Cerebellar cortex (tissue), 1 donor: ENCODE measurements at regions not wholly inside any gene's neighbourhood (a gene's known extent, or its start where the extent isn't known, plus 50 kb on each side); places are given as distances from the start of the nearest gene placed in this dataset.
"Not testable (repeated sequence)": the region's sequence is repeated elsewhere in the genome, so short reads cannot be mapped to it uniquely, and the experiment has no call there.

Experiments used
- DNase-seq: peaks from one replicate; pipeline ENCODE4 v3.0.0-alpha.2; 2015; ENCODE audit warnings: low spot score

DNA sequence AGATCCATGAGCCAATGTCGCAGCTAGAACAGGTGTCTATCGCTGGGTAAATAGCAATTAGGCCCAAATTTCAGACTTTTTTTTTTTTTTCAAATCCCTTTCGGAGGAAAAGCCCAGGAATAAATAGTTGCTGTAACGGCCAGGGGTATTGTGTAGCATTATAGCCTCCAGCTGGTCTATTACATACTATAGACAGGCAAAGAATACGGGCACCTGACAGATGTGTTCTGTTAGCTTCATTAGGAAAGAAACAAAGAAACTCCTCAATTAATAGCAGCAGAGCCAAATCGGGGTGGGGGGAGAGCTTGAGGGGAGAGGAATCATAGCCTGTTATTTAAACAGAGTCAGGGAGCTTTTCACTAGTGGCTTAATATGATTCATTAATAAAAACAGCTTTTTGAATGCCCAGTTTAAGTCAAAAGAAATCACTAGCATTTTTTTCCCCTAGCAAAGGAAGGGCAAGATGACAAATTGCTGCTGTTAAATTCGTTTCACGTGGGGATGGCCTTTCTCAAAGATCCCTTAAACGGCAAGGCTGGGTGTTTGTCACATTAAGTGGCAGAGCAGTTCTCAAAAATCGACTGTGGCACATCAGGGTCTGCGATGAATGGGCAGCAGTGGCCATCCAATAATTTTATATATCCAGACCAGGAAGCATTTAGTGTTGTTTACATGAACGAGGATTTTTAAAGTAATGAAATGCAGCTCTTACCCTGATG, 139.4 kb downstream of the ID4 start:
- no peak for DNase-seq

- no peak for DNase-seq
Observed at GRCh38 chr6:19979059-19979458, 141.9 kb downstream of the ID4 start.

GRCh38 chr6:19979986-19980385, 142.8 kb downstream of the ID4 start:
- no peak for DNase-seq

GRCh38 chr6:19983374-19983773, 146.2 kb downstream of the ID4 start:
- no peak for DNase-seq

DNA sequence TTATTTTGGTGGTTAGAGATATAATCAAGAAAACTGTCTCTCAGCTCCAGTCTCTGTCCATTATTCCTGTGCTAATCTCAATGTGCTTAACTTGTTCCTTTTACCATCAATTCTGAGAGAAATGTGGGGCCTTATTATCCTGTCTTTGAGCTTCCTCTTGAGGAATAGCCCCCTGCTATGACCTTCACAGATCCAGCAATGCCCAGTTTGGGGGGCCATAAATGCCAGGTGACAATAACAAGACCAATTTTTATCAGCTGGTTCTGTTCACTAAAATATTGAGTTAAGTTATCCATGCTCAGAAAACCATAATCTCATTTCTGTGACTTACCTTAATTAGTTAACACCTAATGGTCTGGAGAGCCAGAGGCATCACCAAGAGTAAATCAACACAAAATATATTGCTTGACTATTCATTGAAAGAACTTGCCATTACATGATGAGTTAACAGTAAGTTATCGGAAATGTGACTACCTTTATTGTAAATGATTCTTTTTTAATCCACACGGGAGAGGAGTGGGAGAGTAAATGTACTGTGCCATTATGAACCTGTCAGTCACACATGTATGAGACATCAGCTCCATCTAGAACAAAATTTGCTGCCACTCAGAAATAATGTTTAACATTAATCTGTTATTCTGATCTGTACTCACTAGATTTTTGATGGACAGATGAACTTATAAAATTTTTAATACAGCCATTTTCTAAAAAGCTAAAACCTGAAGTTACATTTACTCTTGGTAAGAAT, 149.7 kb downstream of the ID4 start:
- no peak for DNase-seq

GRCh38 chr6:19988555-19988954, 151.4 kb downstream of the ID4 start:
- no peak for DNase-seq

- DNase-seq: no peak
Observed at GRCh38 chr6:19991176-19991575, 154.0 kb downstream of the ID4 start.

DNA sequence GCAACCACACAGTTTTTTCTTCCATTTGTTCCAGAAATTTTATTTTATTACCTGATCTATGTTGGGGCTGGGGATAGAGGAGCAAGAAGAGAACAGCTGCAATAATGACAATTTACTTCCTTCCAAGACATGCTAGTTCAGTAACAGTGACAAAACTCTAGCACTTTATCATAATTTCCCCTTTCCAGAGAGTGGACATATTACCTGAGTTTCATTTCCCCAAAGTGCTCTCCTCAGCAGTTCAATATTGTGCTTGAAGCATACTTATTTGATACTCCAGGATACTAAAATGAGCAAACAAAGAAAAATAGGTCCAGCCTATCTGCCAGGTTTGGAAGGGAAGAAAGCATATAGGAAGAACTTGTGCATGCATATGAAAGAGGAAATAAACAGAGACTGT, 157.7 kb downstream of the ID4 start:
- no peak for DNase-seq

GRCh38 chr6:19995575-19996257, 158.5 kb downstream of the ID4 start:
- no peak for DNase-seq

DNA sequence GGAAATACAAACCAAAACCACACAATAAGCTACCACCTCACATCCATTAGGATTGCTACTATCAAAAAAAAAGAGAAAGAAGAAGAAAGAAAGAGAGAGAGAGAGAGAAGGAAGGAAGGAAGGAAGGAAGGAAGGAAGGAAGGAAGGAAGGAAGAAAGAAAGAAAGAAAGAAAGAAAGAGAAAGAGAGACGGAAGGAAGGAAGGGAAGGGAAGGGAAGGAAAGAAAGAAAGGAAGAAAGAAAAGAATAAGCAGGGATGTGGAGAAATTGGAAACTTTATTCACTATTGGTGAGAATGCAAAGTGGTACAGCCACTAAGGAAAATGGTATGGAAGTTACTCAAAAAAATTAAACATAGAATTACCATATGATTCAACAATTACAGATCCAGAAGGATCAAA, 159.9 kb downstream of the ID4 start:
- DNase-seq: no peak

DNA sequence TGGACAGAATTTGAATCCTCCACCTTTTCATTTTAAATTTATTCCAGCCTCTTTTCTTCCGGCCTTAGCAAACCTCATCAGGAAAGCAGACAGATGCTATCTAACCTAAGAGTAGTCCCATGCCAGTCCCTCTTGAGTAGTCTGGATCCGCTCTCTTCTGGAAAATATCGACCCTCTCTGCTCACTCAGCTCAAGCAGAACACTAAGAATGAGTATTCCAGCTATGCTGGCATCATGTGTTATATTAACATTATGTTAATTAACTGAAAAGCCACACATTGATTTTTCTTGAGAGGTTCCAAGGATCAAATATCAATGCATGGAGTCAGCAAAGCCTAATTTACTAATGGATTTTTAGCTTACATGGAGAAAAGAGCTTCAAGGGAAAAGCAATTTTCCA, 161.4 kb downstream of the ID4 start:
- DNase-seq: no peak

DNA sequence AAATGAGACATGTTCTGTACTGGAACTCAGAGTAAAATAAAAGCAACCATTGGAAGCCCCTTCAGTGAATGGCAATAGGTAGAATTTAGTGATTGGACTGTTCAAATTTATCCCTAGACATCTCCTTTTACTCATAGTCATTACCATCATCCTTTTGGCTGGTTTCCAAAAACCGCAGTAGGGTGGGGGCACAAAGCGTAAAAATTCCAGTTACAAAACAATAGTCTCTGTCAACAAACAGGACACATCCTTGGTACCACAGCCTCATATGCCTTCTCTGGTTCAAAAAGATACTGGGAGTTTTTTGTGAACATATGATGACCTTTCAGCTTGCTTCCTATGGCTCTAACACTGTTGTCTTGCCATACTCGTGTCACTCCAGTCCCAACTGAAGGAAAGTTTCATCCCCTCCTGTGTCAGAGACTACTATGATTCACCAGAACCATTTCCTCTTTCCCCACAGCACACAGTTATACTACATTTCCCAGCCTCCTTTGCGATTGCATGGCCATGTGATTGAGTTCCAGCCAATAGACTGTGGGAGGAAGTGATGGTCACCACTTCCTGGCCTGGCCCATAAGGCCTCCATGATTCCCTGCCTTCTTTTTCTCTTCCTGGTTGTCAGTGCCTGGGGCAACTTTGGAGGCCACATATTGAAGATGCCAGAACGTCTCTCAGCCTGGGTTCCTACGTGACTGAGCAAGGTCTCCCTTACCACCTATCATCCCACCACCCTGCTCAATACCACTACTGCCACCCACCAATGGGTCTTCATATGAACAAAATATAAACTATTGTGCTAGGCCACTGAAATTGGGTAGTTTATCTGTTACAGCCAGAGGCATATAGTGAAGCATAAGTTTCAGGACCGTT, 162.4 kb downstream of the ID4 start:
- DNase-seq: no peak

- no peak for DNase-seq
Observed at GRCh38 chr6:20001286-20001685, 164.1 kb downstream of the ID4 start.

- DNase-seq: no peak
Observed at GRCh38 chr6:20006037-20006436, 168.9 kb downstream of the ID4 start.

DNA sequence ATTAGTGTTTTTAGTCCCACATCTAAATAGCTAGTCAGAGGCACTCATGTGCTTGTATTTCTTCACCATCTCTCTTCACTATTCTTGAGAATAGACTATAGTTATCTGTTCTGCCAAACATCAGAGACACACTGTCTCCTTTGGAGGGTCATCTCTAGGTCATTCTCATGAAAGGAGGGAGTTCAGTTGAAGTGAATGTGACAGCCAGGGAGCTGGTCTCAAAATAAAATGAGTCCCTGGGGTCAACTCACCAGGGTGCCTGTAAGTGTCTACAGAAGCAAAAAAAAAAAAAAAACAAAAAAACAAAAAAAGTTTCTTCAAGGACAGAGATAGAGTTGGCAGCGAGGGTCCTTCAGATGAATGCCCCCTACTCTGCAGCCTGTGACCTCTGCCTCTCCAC, 171.0 kb downstream of the ID4 start:
- DNase-seq: no peak

- DNase-seq: peak; percentile 15
Observed at GRCh38 chr6:20013066-20013861, 176.1 kb downstream of the ID4 start.

DNA sequence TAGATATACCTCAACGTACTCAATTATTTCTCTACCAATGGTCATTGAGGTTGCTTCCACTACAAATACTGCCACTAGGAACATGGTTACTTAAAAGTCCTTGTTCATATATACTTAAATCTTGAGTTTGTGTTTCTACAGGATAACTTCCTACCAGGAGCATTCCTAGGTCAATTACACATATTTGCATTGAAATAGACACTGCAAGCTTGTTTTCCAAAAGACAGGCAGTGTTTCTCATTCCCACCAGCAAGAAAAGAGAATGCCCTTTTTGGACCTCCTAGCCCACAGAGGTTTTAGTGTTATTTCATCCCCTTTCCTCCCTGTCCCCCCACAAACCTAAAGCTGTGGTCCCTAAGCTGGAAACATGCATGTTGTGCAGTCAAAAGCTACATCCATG, 177.3 kb downstream of the ID4 start:
- no peak for DNase-seq

DNA sequence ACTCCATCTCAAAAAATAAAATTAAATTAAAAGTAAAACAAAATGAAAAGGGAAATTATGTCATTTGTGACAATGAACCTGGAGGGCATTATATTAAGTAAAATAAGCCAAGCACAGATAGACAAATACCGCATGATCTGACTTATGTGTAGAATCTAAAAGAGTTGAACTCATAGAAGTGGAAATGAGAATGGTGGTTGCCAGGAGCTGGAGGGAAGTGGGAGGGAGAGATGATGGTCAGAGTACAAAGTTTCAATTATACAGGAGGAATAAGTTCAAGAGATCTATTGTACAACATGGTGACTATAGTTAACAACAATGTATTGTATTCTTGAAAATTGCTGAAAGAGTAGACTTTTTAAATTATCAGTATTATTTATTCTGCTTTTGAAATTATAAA, 183.4 kb downstream of the ID4 start:
- DNase-seq: no peak

DNA sequence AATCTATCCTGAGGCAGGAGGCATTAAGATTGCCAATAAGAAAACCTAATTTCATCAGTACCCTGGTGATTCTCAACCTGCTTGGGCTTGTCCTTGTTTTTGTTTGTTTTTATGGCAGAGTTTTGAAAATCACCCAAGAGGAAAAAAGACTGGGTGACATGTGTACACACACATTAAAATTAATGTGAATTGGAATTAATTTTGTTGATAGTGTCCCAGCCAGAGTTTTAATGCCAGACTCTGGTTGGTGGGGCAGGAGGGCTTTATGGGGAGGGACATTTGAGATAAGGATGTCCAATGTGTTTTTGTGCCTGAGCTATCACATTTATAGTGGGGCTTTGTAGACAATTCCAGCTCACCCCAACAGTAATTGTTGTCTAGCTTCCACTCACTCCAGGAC, 184.6 kb downstream of the ID4 start:
- DNase-seq: no peak

GRCh38 chr6:20023549-20024315, 186.6 kb downstream of the ID4 start:
- not testable (repeated sequence) for DNase-seq

- no peak for DNase-seq
Observed at GRCh38 chr6:20024316-20024673, 187.1 kb downstream of the ID4 start.
